D721Med (cell line): ENCODE measurements at regions not wholly inside any gene's neighbourhood (a gene's known extent, or its start where the extent isn't known, plus 50 kb on each side); places are given as distances from the start of the nearest gene placed in this dataset.
"Not testable (repeated sequence)": the region's sequence is repeated elsewhere in the genome, so short reads cannot be mapped to it uniquely, and the experiment has no call there.

ENCODE experiments used
- DNase-seq: peaks from one replicate; pipeline ENCODE4 v3.0.0; 2011; ENCODE audit warnings: low spot score; ENCODE audit not compliant: insufficient read length
- FAIRE-seq: peaks from 2 replicates; lab custom pipeline; 2011; peaks lifted over from hg19 to GRCh38; lab: Jason Lieb, UNC
- TF ChIP-seq, protein P1 (sequence below): IDR thresholded peaks from 2 replicates; pipeline ENCODE4 v1.5.1; 2012; ENCODE audit warnings: mild to moderate bottlenecking, control low read depth; ENCODE audit not compliant: insufficient read depth; ENCODE audit errors: missing control alignments

DNA sequence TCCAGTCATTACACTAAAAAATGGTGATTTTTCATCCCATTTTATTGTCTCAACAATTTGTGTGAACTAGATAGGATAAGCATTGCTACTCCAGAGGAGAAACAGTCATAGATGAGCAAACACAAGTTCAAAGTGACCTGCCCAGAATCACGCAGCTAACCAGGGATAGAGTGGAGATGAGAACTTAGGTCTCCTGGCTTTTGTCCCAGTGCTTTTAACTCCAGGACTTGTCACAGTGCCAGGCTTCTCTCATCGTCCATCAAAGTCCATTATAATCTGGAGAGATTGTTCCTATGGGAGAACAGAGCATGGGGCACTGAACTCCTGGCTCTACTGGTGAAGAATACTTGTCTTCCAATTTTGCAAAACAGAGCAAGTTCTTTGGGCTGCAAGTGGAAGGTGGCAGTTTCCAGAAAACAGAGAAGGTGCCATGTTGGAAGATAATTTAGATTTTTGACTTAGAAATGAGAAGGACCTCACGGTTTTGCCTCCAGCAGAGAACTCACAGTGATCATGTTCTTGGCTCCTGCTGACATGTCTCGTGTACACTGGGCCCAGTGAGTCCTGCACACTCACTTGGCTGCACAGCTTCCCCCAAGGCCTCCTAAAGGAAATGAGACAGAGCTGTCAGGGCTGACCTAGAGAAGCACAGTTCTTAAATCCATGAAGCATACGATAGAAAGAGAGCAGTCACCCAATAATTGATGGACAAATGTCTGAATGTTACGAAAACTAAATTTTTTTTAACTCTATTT, 322.9 kb upstream of the NRP1 start:
- DNase-seq (no peak), FAIRE-seq (no peak)
- TF ChIP-seq, protein P1, sequence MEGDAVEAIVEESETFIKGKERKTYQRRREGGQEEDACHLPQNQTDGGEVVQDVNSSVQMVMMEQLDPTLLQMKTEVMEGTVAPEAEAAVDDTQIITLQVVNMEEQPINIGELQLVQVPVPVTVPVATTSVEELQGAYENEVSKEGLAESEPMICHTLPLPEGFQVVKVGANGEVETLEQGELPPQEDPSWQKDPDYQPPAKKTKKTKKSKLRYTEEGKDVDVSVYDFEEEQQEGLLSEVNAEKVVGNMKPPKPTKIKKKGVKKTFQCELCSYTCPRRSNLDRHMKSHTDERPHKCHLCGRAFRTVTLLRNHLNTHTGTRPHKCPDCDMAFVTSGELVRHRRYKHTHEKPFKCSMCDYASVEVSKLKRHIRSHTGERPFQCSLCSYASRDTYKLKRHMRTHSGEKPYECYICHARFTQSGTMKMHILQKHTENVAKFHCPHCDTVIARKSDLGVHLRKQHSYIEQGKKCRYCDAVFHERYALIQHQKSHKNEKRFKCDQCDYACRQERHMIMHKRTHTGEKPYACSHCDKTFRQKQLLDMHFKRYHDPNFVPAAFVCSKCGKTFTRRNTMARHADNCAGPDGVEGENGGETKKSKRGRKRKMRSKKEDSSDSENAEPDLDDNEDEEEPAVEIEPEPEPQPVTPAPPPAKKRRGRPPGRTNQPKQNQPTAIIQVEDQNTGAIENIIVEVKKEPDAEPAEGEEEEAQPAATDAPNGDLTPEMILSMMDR = no peak

DNA sequence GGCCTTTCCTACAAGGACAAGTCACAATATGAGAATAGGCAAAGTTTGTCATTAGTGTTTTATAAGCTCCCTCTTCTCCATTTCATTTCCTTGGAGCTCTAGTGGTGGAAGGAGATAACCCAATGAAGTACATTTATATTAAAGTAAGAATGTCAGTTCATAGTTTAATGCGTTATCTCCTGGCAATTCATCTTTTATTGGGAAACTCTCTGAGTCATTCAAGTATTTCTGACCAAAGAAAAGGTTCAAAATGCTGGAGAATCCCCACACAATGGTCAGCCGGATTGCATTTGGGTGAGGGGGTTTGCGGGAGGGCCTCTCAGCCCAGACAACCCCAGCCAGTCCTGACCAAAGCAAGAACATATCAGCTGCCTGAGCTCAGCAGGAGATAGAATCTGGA, 321.5 kb upstream of the NRP1 start:
- DNase-seq (no peak), FAIRE-seq (no peak)
- TF ChIP-seq, protein P1 = no peak

DNA sequence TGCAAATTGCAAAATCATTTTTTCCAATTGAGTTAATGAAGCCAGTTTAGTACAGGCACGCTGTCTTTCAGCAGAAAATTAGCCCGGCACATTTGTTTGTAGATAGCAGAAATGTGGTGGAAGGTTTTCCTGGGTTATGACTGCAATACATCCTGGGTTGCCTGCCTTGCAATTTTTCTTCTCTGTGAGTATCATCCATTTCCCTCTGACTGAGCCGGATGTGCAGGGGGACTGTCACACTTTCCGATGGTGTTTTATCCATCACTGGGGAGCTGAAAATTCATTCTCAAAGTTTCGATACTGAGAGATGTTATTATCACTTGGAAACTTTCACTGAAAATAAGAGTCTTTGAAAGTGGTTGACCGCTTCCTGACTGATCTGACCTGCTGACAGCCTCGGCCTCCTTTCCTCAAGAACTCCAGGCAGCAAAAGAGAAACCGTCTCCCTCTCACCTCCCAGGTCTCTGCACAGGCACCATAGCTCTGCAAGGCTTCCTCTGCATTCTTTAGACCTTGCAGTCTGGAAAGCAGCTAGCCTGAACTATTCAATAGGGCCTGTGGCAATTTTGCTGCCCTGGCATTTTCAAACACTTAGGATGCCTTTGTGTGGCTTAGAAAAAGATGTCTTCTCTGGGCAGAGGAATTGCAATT, 320.8 kb upstream of the NRP1 start:
- DNase-seq (no peak), FAIRE-seq (no peak)
- TF ChIP-seq, protein P1 = no peak

DNA sequence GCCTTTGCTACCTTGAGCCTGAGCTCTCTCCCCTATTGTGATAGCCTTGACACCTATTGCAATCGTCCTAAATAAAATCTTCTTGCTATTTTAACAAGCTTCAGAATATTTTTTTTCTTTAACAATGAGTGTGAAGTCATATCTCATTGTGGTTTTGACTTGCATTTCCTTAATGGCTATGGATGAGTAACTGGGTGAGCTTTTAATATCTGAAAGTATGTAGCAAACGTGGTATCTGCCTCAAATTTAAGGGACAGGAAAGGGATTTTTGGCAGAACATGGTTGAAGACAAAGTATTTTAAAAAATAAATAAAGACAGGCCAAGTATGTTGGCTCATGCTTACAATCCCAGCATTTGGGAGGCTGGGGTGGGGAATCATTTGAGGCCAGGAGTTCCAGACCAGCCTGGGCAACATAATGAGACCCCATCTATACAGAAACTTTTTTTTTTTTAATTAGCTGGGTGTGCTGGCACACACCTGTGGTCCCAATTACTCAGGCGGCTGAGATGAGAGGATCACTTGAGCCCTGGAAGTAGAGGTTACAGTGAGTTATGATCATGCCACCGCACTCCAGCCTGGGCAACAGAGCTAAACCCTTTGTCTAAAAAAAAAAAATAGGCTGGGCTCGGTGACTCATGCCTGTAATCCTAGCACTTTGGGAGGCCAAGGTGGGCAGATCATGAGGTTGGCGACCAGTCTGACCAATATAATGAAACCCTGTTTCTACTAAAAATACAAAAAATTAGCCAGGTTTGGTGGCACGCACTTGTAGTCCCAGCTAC, 319.3 kb upstream of the NRP1 start:
- TF ChIP-seq, protein P1 = no peak
- FAIRE-seq = no peak
- no peak for DNase-seq

DNA sequence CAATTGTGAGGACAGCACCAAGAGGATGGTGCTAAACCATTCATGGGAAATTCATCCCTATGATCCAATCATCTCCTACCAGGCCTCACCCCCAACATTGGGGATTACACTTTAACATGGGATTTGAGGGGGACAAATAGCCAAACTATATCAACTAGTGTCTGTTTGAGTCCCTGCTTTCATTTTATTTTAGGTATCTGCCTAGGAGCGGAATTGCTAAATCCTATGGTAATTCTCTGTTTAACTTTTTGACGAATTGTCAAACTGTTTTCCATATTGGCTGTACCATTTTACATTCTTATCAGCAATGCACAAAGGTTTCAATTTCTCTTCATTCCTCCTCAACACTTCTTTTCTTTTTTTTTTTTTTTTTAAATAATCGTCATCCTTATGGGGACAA, 318.4 kb upstream of the NRP1 start:
- FAIRE-seq (no peak), DNase-seq (no peak)
- TF ChIP-seq, protein P1 = no peak

DNA sequence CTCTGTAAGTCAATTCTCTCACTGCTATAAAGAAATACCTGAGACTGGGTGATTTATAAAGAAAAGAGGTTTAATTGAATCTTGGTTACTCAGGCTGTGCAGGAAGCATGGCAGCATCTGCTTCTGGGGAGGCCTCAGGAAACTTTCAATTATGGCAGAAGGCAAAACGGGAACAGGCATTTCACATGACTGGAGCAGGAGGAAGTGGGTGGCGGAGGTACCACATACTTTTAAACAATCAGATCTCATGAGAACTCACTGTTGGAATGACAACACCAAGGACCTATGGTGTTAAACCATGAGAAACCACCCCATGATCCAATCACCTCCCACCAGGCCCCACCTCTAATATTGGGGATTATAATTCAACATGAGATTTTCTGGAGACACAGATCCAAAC, 315.7 kb upstream of the NRP1 start:
- not testable (repeated sequence) for FAIRE-seq, DNase-seq

DNA sequence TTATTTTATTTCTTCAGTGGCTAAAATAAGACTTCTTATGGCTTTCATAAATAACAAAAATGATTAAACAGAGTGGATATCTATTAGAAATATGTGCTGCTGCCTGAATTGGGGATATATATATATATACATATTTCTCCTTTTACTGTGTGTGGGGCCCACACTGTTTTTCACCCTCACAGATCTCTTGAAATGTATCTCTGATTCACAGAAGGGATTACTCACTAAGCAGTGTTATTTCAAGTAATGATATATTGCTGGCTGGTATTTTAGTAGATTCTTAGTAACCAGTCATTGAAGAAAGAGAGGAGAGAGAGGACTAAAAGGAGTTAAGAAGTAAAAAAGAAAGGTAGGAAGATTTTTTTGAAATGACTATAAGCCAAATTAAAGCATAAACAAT, 308.6 kb upstream of the NRP1 start:
- TF ChIP-seq, protein P1 = no peak
- FAIRE-seq (no peak), DNase-seq (no peak)
